ENCODE measurements at regions not wholly inside any gene's neighbourhood (a gene's known extent, or its start where the extent isn't known, plus 50 kb on each side); places are given as distances from the start of the nearest gene placed in this dataset.

DNA sequence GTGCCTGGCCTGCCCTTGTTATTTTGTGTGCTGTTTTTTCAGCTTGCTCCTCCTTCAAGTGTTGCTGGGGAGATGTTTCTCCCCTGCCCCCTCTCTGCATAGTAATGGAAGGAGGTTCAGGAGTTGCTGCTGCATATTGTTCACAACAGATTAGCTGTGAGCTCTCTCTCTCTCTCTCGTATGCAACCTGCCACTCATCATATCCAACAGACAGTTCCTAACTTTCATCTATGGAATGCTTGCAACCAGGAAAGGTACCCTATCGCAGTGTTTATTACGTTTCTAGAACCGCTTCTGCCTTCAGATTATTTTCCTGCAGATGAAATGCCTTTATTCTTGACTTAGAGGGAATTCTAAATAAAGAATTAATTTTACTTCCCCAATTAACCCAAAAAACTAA lies 372.9 kb downstream of the RMST start:
- TF ChIP-seq POLR2AphosphoS5 (IDR thresholded peaks at IDR 0.05) (no peak), POLR2A (IDR thresholded peaks at IDR 0.05) (no peak)
- TF ChIP-seq, protein P1, sequence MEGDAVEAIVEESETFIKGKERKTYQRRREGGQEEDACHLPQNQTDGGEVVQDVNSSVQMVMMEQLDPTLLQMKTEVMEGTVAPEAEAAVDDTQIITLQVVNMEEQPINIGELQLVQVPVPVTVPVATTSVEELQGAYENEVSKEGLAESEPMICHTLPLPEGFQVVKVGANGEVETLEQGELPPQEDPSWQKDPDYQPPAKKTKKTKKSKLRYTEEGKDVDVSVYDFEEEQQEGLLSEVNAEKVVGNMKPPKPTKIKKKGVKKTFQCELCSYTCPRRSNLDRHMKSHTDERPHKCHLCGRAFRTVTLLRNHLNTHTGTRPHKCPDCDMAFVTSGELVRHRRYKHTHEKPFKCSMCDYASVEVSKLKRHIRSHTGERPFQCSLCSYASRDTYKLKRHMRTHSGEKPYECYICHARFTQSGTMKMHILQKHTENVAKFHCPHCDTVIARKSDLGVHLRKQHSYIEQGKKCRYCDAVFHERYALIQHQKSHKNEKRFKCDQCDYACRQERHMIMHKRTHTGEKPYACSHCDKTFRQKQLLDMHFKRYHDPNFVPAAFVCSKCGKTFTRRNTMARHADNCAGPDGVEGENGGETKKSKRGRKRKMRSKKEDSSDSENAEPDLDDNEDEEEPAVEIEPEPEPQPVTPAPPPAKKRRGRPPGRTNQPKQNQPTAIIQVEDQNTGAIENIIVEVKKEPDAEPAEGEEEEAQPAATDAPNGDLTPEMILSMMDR (IDR thresholded peaks at IDR 0.05): no peak
